ENCODE measurements at regions not wholly inside any gene's neighbourhood (a gene's known extent, or its start where the extent isn't known, plus 50 kb on each side); places are given as distances from the start of the nearest gene placed in this dataset.

DNA sequence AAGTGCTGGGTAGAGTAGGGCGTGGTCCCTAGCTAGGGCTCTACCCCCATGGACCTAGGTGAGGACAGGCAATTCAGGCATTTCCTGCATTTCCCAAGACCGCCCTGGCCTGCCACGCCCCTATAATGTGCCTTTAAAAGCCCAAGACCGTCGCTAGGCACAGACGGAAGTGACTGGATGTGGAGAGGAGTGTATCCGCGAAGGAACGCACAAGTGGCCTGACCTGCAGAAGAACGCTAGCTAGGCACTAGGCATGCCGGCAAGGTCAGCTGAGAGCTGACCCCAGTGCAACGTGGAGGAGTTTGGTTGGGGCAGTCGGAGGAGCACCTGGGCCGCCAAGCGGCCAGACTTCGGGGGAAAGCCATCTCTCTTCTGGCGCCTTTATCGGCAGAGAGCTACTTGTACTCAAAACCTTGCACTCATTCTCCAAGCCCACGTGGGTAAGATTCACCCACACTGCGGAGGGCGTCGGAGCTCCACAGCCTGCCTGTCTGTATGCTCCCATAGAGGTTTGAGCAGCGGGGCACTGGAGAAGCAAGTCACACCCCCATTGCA, 370.0 kb downstream of the FGF9 start (continued):
- no peak for TF ChIP-seq TCF12 (IDR thresholded peaks at IDR 0.05; ENCODE audit: low read depth, low read length)
- TF ChIP-seq EZH2 (IDR thresholded peaks at IDR 0.05; ENCODE audit: low read depth, low read length, severe bottlenecking), result no peak
- no peak for TF ChIP-seq NRF1 (IDR thresholded peaks at IDR 0.05; ENCODE audit: low read depth, low read length)
- peak; percentile 62 for TF ChIP-seq SAP30 (IDR thresholded peaks at IDR 0.05; ENCODE audit: insufficient read depth, insufficient replicate concordance, low read length)
- no peak for TF ChIP-seq SIX5 (IDR thresholded peaks at IDR 0.05; ENCODE audit: low read depth, low read length)
- no peak for TF ChIP-seq YY1 (IDR thresholded peaks at IDR 0.05; ENCODE audit: low read depth, low read length)
- TF ChIP-seq RNF2 (IDR thresholded peaks at IDR 0.05; ENCODE audit: borderline replicate concordance, low read depth, low read length, missing control alignments, poor library complexity, severe bottlenecking), result no peak
- TF ChIP-seq JUND (IDR thresholded peaks at IDR 0.05; ENCODE audit: low read length), result no peak
- TF ChIP-seq KDM4A (IDR thresholded peaks at IDR 0.05; ENCODE audit: low read depth, low read length, severe bottlenecking), result peak; percentile 48
- no peak for TF ChIP-seq BCL11A (IDR thresholded peaks at IDR 0.05; ENCODE audit: low read depth in 2 of 2, low read length in 2 of 2)
- TF ChIP-seq MAX (IDR thresholded peaks at IDR 0.05), result peak; percentile 40; the same call in 1 of the 2 replicates
- TF ChIP-seq SP1 (IDR thresholded peaks at IDR 0.05; ENCODE audit: low read depth, low read length), result peak; percentile 48; the same call in 1 of the 2 replicates
- no peak for TF ChIP-seq TEAD4 (IDR thresholded peaks at IDR 0.05; ENCODE audit: low read depth, low read length)
- TF ChIP-seq SRF (IDR thresholded peaks at IDR 0.05; ENCODE audit: low read depth, low read length), result no peak
- no peak for TF ChIP-seq CHD1 (IDR thresholded peaks at IDR 0.05; ENCODE audit: low read depth, low read length)
- TF ChIP-seq HDAC2 (IDR thresholded peaks at IDR 0.05; ENCODE audit: borderline replicate concordance in 1 of 2, low read depth in 2 of 2, low read length in 2 of 2), result peak in 1 of 2 experiments; percentile 67; a peak in 1 of 4 replicates
